GM19324 (cell line): ENCODE measurements at regions not wholly inside any gene's neighbourhood (a gene's known extent, or its start where the extent isn't known, plus 50 kb on each side); places are given as distances from the start of the nearest gene placed in this dataset.

Experiments used
- ATAC-seq: cut with Tn5 transposase; IDR thresholded peaks from one replicate; pipeline ENCODE4 v1.9.1; 2021; ENCODE audit warnings: mild to moderate bottlenecking, moderate library complexity; ENCODE audit not compliant: unreplicated experiment, low FRiP score

GRCh38 chr5:61884252-61884855, 421.7 kb upstream of the KIF2A start:
- no peak for ATAC-seq

DNA sequence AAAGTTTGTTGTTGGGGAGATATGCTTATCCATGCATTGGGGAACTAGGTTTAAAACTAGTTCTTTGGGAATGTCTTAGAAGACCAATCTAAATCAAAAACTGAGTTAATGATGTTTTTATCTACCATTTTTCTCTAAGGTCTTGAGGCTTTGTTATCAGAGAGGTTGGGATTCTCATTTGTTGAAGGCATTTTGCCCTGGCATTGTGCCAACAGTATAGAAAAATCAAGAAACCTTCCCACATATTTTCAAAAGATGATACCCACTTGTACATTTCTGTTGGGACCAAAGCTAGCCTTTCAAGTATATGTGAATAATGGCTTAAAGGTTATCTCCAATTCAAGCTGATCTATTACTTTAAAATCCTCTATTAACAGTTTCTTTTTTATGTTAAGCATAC, 419.8 kb upstream of the KIF2A start:
- no peak for ATAC-seq

DNA sequence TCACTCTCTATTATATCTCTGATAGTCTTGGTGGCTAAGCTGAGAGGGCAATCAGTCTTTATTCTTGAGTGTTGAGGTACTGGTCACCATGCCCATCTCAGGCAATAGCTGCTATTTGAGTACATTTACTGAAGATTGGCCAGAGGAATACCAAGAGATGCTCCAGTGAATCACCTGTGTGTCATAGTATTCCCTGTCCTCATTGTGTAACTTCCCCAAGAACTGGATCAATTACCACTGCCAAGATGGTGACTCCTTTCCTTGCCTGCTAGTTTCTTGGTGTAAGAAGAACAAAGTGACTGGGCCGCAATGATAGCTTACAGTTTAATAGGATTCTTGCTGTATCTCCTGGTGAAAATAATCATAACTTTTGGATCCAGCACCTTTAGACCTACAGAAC, 418.7 kb upstream of the KIF2A start:
- no peak for ATAC-seq

DNA sequence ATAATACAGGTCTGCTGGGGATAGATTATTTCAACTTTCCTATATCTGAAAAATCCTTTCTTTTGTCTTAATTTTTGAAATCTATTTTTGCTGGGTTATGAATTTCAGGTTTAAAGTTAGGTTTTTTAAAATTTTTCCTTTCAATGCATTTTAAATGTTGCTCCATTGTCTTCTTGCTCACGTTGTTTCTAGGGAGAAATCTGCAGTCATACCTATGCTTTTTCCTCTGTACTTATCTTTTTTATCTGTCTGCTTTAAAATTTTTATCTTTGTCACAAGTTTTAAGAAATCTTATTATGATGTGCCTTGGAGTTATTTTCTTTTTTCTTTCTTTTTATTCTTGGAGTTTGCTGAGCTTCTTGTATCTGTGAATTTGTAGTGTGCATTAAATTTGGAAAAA, 412.0 kb upstream of the KIF2A start:
- no peak for ATAC-seq

- no peak for ATAC-seq
Observed at GRCh38 chr5:61896811-61897210, 409.2 kb upstream of the KIF2A start.

DNA sequence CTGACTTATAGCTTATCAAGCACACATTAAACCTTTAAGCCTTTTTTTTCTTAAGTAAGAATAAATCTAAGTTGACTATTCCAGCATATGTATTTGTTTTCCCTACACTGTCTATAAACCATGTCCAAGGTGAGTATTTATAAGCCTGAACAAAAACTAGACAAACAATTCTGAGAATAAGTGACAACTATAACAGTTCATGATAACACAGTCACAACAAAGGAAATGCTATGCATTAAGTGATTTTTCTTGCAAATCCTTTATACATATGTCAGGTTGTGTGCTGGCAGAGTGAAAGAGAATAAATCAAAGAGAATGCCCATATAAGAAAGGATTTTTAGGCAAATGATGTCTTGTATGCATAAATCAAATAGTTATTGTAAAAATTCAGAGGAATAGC, 408.8 kb upstream of the KIF2A start:
- ATAC-seq: no peak

GRCh38 chr5:61901997-61902396, 404.0 kb upstream of the KIF2A start:
- ATAC-seq: no peak

- ATAC-seq: no peak
Observed at GRCh38 chr5:61904730-61905129, 401.3 kb upstream of the KIF2A start.

DNA sequence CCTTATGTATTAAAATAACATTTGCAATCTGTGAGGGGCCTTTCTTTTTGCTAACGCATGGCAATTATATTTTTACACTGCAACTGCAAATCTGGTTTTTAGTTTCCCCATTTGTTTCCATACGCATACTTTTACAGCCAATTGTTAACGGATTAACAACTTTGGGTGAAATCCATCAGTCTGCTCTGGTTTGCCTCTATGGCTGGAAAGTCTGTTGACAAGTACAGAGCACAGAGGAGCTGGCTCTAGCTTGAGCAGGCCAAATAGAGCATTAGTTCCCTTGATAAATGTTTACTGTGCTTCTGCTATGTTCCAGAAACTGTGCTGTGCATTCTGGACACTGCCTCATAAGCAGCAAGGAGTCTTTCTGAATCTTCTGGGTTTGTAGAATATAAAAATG, 400.4 kb upstream of the KIF2A start:
- no peak for ATAC-seq

GRCh38 chr5:61906820-61907219, 399.2 kb upstream of the KIF2A start:
- ATAC-seq: no peak

DNA sequence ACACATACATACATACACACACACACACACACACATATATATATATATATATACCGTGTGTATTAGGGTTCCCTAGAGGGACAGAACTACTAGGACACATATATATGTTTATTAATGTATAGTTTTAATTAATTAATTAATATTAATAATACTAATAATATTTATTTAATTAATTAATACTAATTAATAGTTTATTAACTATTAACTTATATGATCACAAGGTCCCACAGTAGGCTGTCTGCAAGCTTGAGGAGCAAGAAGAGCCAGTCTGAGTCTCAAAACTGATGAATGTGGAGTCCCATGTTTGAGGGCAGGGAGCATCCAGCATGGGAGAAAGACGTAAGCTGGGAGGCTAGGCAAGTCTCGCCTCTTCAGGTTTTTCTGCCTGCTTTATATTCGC, 398.0 kb upstream of the KIF2A start:
- no peak for ATAC-seq

DNA sequence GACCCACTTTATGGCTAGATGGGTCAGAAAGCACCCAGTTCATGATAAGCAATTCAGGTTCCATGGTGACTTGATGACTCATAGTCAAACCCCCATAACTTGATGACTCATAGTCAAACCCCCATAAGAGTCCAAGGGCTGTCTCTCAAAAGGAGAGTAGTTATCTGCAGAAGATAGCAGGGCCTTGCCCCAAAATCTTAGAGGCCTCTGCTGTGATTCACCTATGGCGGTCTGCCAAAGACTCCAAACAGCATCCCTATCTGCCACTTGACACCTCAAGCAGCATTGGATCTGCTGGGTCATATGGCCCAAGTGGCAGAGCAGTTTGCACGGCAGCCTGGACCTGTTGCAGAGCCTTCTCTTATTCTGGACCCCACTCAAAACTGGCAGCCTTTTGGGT, 395.2 kb upstream of the KIF2A start:
- no peak for ATAC-seq

DNA sequence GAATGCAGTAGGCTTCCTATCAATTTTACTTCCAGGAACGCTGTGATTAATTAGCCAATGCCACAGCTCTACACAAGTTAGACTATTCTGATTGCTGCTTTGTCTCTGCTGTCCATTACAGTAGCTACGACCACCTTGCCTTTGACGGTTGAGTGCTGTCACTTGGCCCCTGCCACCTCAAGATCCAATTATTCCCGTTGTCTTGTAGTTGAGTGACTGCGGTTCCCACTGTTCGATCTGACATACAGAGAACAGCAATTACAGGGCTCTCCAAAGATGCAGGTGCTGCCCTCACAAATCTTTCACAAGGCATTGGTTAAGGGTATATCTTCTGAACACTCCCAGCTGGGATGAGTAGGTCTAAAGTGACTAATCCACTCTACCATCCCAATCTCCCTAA, 393.4 kb upstream of the KIF2A start:
- ATAC-seq: no peak

- ATAC-seq: no peak
Observed at GRCh38 chr5:61915646-61916045, 390.4 kb upstream of the KIF2A start.

DNA sequence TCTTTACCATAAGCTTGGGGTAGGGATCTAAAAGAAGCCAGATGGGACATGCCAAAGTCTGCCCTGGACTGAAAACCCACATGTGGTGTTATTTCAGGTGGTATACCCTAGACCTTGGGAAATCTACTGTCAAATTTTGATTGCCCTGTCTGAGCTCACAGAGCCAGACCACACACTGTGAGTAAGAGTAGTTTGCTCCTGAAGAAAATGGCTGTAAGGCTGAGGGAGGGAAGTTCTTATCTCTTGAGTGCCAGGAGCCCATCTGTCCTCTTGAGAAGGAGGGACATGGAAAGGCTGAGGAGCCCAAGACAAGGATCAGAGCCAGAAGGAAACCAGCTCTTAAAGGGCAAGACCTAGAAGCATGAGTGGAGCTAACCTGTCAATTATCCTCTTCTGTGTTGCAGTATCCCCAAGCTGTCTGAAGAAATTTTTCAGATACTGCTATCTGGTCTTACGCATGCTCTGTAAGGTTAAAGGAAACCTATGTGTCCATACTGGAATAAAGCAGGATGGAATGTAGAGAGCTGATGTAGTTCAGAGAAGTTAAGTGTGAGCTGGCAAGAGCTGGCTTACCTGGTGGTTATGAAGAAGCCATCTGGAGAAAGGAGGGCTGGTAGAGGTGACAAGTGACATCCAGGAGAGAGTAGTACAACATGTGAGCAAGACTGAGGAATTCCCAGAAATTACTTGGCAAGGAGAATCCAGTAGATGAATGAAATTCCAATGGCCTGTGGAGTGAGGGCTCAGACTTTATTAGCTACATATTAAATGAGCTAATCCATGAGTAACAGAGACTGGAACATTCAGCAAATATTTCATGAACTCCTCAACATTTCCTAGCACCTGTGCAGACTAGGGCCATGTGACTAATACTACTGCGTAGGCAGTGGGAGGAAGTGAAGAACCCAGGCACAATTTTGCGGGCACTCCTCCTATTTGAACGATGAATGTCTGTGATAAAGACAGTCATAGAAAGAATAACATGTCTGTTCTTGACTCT, 389.1 kb upstream of the KIF2A start:
- ATAC-seq: no peak

DNA sequence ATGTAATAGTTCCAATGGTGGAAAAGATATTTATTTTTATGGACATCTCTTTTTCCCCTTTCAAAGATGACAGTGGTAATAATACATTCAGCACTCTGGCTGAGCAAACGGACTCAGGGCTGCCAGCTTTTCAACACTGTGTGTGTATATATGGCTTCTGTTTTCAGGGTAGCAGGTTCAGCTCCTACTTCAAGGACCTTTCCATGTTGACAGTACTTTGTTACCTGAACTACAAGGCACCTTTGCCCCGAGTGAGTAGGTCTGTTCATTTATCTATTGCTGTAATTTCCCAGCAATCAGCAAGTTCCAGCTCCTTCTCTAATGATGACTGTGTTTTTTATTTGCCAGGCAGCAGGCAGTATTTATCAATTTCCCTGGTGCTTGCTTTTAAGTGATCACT, 387.4 kb upstream of the KIF2A start:
- ATAC-seq: no peak

- ATAC-seq: no peak
Observed at GRCh38 chr5:61919920-61920319, 386.1 kb upstream of the KIF2A start.

DNA sequence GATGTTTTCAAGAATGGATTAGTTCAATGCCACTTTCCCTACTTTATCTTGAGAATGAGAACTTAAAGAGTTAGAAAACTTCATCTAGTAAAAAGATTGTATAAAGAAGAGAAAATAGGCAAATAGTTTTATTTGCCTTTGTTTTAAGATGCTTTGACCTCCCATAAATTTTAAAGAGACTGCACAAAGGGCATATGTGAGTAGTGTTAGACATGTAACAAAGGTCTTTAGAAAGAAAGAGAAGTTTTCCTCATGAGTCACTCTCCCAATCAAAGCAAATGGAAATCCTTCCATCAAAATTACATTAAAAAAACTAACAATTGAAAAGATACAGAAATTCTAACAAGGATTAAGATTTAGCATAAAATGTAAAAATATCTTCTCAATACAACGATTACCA, 381.8 kb upstream of the KIF2A start:
- no peak for ATAC-seq

DNA sequence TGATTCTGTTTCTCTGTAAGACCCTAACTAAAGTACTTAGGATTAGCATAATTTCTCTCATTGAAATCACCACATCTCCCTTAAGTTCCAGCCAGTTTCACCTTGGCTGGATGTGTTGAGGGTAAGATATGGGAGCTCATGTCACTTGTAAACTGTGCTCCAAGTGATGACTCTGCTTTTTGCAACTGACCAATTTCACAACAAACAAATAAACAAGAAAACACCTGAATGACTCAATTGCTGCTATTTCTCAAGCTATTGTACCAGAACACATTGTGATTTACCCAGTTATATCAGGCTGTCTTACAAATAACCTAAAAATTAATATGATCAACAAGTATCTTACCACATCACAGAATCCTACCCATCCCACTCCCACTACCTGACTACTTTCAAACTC, 379.1 kb upstream of the KIF2A start:
- ATAC-seq: no peak

- ATAC-seq: no peak
Observed at GRCh38 chr5:61931236-61931635, 374.8 kb upstream of the KIF2A start.

DNA sequence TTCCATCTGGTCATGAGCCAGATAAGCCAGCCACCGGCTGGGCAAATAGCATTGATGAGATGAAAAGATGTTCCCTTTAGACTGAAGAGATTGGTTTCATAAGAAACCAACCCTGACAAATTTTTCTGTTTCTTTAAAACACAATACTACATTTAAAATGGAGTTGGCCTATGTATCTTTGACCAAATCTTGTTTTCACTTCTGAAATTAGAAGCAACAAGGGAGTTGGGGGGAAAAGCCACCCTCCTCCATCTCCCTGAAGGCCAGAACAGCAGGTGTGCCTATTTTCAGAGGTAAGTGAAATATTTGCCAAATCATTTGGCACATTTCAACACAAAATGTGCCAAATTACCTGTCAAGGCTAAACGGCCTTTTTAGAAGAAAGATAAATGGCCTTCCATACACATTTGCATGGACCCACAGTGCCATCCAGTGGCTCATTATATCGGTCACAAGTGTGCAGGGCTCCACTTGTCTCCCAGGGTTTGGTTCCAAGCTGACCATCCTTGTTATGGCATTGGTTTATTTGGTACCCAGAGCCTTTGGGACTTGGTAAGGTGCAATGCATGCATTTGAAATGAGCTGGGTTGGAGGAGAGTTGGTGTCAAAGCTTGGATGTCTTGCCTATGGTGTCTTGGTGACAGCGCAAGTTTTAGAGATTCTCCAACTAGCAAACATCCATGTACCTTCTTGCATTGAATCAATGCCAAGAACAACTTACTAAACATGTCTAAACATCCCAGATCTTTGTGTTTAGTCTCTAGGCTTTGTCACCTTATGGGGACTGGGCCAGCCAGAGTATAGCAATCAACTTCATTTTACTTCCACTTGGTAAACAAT, 372.0 kb upstream of the KIF2A start:
- no peak for ATAC-seq
